SK-N-SH (cell line): ENCODE measurements at regions not wholly inside any gene's neighbourhood (a gene's known extent, or its start where the extent isn't known, plus 50 kb on each side); places are given as distances from the start of the nearest gene placed in this dataset.

Experiments used
- CTCF ChIA-PET: fragments of 300-600, 350-600 bp; formaldehyde crosslinking; extraction: SDS; loops from one replicate; lab custom pipeline; 2021; lab: Yijun Ruan, JAX
- POLR2A ChIA-PET: fragments of 350-600 bp; sonication (Branson Sonifier 250); formaldehyde crosslinking; extraction: SDS; loops from one replicate; lab custom pipeline; 2020; ENCODE audit warnings: antibody characterized with exemption, inconsistent platforms; lab: Yijun Ruan, JAX
- DNase-seq: peaks from one replicate; pipeline ENCODE4 v3.0.0; 2012
- H2AFZ ChIP-seq: fragments of 200-600 bp; sonication (generic); 2 replicates; pipeline ENCODE4 v1.8.1; 2016; ENCODE audit warnings: antibody characterized with exemption, mild to moderate bottlenecking, low read depth
- H3F3A ChIP-seq: fragments of 200-600 bp; sonication (generic); replicated peaks from 2 replicates; pipeline ENCODE3; 2016; ENCODE audit warnings: antibody characterized with exemption, mild to moderate bottlenecking; ENCODE audit not compliant: insufficient read depth
- H3K27ac ChIP-seq, 2 experiments: fragments of 200-500 bp in 1 of 2; fragments of 200-600 bp in 1 of 2; sonication (Bioruptor generic) in 1 of 2; sonication (generic), shearing (Covaris generic) in 1 of 2; 2 replicates each; pipeline versions ENCODE4 v1.5.1 to v1.6.1; 2014 to 2016; ENCODE audit warnings: low read depth in 2 of 2, inconsistent platforms in 1 of 2, low read length in 1 of 2, mild to moderate bottlenecking in 1 of 2, mixed read lengths in 1 of 2
- H3K27me3 ChIP-seq: fragments of 200-600 bp; sonication (generic), shearing (Covaris generic); 2 replicates; pipeline ENCODE4 v1.6.1; 2016; ENCODE audit warnings: mixed run types; ENCODE audit not compliant: insufficient read depth
- H3K36me3 ChIP-seq, 2 experiments: fragments of 200-500 bp in 1 of 2; fragments of 200-600 bp in 1 of 2; sonication (Bioruptor generic) in 1 of 2; sonication (generic) in 1 of 2; replicated peaks in 1 of 2; 2 replicates each; pipeline versions ENCODE3 to v1.5.1; 2014 to 2016; ENCODE audit warnings: low read length in 1 of 2, mild to moderate bottlenecking in 1 of 2; ENCODE audit not compliant: insufficient read depth in 2 of 2, control insufficient read depth in 1 of 2
- H3K4me1 ChIP-seq, 2 experiments: fragments of 200-500 bp in 1 of 2; fragments of 200-600 bp in 1 of 2; sonication (Bioruptor generic) in 1 of 2; sonication (generic), shearing (Covaris generic) in 1 of 2; 2 replicates each; pipeline versions ENCODE4 v1.5.1 to v1.6.1; 2014 to 2016; ENCODE audit warnings: low read depth in 1 of 2, low read length in 1 of 2, mixed run types in 1 of 2; ENCODE audit not compliant: insufficient read depth in 2 of 2, control insufficient read depth in 1 of 2
- H3K4me2 ChIP-seq: fragments of 200-600 bp; sonication (generic), shearing (Covaris generic); 2 replicates; pipeline ENCODE4 v1.6.1; 2017; ENCODE audit warnings: mixed run types
- H3K4me3 ChIP-seq, 2 experiments: fragments of 200-500 bp in 1 of 2; fragments of 200-600 bp in 1 of 2; sonication (Bioruptor generic) in 1 of 2; sonication (generic), shearing (Covaris generic) in 1 of 2; 2 replicates each; pipeline versions ENCODE4 v1.5.1 to v1.8.1; 2014 to 2016; ENCODE audit warnings: low read depth in 2 of 2, inconsistent platforms in 1 of 2, low read length in 1 of 2, mild to moderate bottlenecking in 1 of 2, mixed read lengths in 1 of 2, moderate library complexity in 1 of 2
- H3K79me2 ChIP-seq: fragments of 200-600 bp; sonication (generic); 2 replicates; pipeline ENCODE4 v1.8.1; 2017; ENCODE audit warnings: mild to moderate bottlenecking; ENCODE audit not compliant: insufficient read depth
- H3K9ac ChIP-seq: fragments of 200-600 bp; sonication (generic); 2 replicates; pipeline ENCODE4 v1.6.1; 2017; ENCODE audit warnings: mixed run types
- H3K9me2 ChIP-seq: fragments of 200-600 bp; sonication (generic); 2 replicates; pipeline ENCODE4 v1.6.1; 2017; ENCODE audit warnings: mixed run types
- H3K9me3 ChIP-seq: fragments of 200-600 bp; sonication (generic); 2 replicates; pipeline ENCODE4 v1.6.1; 2017; ENCODE audit warnings: mixed run types, mild to moderate bottlenecking, moderate library complexity
- H4K20me1 ChIP-seq: fragments of 200-600 bp; sonication (generic); 2 replicates; pipeline ENCODE4 v1.6.1; 2017; ENCODE audit warnings: mild to moderate bottlenecking, mixed run types; ENCODE audit not compliant: insufficient read depth
- CHD2 ChIP-seq: fragments of 150-350 bp; IDR thresholded peaks from 2 replicates; pipeline ENCODE4 v1.6.1; 2018; ENCODE audit warnings: low read length; ENCODE audit not compliant: partially characterized antibody
- FOXJ3 ChIP-seq: sonication (generic); formaldehyde crosslinking; IDR thresholded peaks from 2 replicates; pipeline ENCODE4 v1.5.1; 2020; ENCODE audit warnings: mild to moderate bottlenecking, missing genetic modification reagents
- GABPA ChIP-seq: IDR thresholded peaks from 2 replicates; pipeline ENCODE4 v1.4.0; 2012; ENCODE audit warnings: low read depth, mild to moderate bottlenecking
- GATA2 ChIP-seq: sonication (generic); formaldehyde crosslinking; IDR thresholded peaks from 2 replicates; pipeline ENCODE4 v1.5.0; 2020; ENCODE audit warnings: mild to moderate bottlenecking, missing genetic modification reagents
- MEF2A ChIP-seq: IDR thresholded peaks from 2 replicates; pipeline ENCODE4 v1.4.0; 2012; ENCODE audit warnings: low read depth, borderline replicate concordance
- NFIC ChIP-seq: IDR thresholded peaks from 2 replicates; pipeline ENCODE4 v1.4.0; 2012; ENCODE audit warnings: borderline replicate concordance
- NRF1 ChIP-seq: IDR thresholded peaks from 2 replicates; pipeline ENCODE4 v1.6.1; 2012; ENCODE audit warnings: low read depth, mild to moderate bottlenecking, low read length
- POLR2AphosphoS5 ChIP-seq: IDR thresholded peaks from 2 replicates; pipeline ENCODE4 v1.6.1; 2012; ENCODE audit warnings: low read depth, low read length
- RAD21 ChIP-seq: IDR thresholded peaks from 2 replicates; pipeline ENCODE4 v1.6.1; 2012; ENCODE audit warnings: mild to moderate bottlenecking, low read length
- RCOR1 ChIP-seq: fragments of 150-350 bp; IDR thresholded peaks from 2 replicates; pipeline ENCODE4 v1.6.1; 2017; ENCODE audit warnings: antibody characterized with exemption, low read length
- RFX5 ChIP-seq: IDR thresholded peaks from 2 replicates; pipeline ENCODE4 v1.6.1; 2012; ENCODE audit warnings: mild to moderate bottlenecking, improper control_type of control experiment, low read length
- TAF1 ChIP-seq: IDR thresholded peaks from 2 replicates; pipeline ENCODE4 v1.6.1; 2012; ENCODE audit warnings: low read depth, mild to moderate bottlenecking, low read length, moderate library complexity, borderline replicate concordance
- TCF12 ChIP-seq: IDR thresholded peaks from 2 replicates; pipeline ENCODE4 v1.4.0; 2012
- YY1 ChIP-seq: IDR thresholded peaks from 2 replicates; pipeline ENCODE4 v1.4.0; 2012; ENCODE audit warnings: low read depth, mild to moderate bottlenecking
- WGBS: methylation state at CpG from one replicate; pipeline ENCODE4 v1.1.6; 2017; ENCODE audit warnings: low lambda C conversion rate; 5-methylcytosine and 5-hydroxymethylcytosine counted together
- TF ChIP-seq, protein P1 (sequence below): IDR thresholded peaks from 2 replicates; pipeline ENCODE4 v1.4.0; 2012; ENCODE audit warnings: low read depth, borderline replicate concordance
- TF ChIP-seq, protein P2 (sequence below): fragments of 150-350 bp; IDR thresholded peaks from 2 replicates; pipeline ENCODE4 v1.6.1; 2016; ENCODE audit warnings: mild to moderate bottlenecking, low read depth, low read length
- TF ChIP-seq, protein P3 (sequence below): IDR thresholded peaks from 2 replicates; pipeline ENCODE4 v1.6.1; 2012; ENCODE audit warnings: mild to moderate bottlenecking, low read depth, low read length, moderate library complexity

DNA sequence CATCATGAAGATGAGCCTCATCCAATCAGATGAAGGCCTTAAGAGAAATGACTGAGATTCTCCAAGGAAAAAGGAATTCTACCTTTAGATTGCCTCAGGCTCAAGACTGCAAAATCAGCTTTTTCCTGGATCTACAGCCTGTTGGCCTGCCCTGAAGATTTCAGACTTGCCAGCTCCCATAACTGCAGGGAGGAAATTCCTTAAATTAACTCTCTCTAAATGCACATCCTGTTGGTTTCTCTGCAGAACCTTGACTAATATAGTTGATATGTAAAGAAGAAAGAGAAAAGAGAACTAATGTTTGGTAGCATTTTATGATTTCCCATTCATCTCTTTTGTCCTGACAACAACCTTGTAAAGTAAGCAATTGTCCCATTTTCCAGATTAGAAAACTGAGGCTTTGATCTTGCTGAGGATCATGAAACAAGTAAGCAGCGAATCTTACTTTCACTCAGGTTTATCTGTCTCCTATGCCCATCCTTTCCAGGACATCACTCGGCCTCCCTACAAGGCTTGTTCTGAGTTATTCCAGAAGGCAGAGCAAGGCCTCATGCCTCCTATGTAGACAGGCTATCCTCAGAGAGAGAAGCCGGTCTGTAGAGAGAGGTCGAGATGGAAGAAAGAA is 115.0 kb upstream of the LDB2 start:
- Histone ChIP-seq H3F3A (peaks cover 21% of the 10 kb centered on the region), H3K4me2 (no peak overlapping the region), H3K9me2 (no peaks in the 10 kb centered on the region), H3K27me3 (no peaks in the 10 kb centered on the region), H2AFZ (no peak overlapping the region; the same call in 1 of the 2 replicates), H3K36me3 (no peaks in the 10 kb centered on the region), H4K20me1 (no peaks in the 10 kb centered on the region)
- WGBS, result 80% methylated on average over 4 of the region's 4 CpGs
- CTCF ChIA-PET, result no interaction called here
- TF ChIP-seq POLR2AphosphoS5 (no peak), FOXJ3 (CRISPR knock-in tag) (no peak), RCOR1 (no peak), NRF1 (no peak), YY1 (no peak), RFX5 (no peak), TCF12 (no peak), NFIC (no peak), GATA2 (CRISPR knock-in tag) (no peak), GABPA (no peak), TAF1 (no peak), CHD2 (no peak), RAD21 (no peak), MEF2A (no peak)
- TF ChIP-seq, protein P1, sequence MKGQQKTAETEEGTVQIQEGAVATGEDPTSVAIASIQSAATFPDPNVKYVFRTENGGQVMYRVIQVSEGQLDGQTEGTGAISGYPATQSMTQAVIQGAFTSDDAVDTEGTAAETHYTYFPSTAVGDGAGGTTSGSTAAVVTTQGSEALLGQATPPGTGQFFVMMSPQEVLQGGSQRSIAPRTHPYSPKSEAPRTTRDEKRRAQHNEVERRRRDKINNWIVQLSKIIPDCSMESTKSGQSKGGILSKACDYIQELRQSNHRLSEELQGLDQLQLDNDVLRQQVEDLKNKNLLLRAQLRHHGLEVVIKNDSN, result no peak
- TF ChIP-seq, protein P2, sequence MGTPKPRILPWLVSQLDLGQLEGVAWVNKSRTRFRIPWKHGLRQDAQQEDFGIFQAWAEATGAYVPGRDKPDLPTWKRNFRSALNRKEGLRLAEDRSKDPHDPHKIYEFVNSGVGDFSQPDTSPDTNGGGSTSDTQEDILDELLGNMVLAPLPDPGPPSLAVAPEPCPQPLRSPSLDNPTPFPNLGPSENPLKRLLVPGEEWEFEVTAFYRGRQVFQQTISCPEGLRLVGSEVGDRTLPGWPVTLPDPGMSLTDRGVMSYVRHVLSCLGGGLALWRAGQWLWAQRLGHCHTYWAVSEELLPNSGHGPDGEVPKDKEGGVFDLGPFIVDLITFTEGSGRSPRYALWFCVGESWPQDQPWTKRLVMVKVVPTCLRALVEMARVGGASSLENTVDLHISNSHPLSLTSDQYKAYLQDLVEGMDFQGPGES, result no peak
- TF ChIP-seq, protein P3, sequence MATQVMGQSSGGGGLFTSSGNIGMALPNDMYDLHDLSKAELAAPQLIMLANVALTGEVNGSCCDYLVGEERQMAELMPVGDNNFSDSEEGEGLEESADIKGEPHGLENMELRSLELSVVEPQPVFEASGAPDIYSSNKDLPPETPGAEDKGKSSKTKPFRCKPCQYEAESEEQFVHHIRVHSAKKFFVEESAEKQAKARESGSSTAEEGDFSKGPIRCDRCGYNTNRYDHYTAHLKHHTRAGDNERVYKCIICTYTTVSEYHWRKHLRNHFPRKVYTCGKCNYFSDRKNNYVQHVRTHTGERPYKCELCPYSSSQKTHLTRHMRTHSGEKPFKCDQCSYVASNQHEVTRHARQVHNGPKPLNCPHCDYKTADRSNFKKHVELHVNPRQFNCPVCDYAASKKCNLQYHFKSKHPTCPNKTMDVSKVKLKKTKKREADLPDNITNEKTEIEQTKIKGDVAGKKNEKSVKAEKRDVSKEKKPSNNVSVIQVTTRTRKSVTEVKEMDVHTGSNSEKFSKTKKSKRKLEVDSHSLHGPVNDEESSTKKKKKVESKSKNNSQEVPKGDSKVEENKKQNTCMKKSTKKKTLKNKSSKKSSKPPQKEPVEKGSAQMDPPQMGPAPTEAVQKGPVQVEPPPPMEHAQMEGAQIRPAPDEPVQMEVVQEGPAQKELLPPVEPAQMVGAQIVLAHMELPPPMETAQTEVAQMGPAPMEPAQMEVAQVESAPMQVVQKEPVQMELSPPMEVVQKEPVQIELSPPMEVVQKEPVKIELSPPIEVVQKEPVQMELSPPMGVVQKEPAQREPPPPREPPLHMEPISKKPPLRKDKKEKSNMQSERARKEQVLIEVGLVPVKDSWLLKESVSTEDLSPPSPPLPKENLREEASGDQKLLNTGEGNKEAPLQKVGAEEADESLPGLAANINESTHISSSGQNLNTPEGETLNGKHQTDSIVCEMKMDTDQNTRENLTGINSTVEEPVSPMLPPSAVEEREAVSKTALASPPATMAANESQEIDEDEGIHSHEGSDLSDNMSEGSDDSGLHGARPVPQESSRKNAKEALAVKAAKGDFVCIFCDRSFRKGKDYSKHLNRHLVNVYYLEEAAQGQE, result no peak
- TF ChIP-seq, all 33 proteins: peak for 0
- Histone ChIP-seq H3K79me2 (no peaks in the 10 kb centered on the region), H3K9me3 (peaks cover 10% of the 10 kb centered on the region; the same call in 1 of the 2 replicates), H3K4me3 (no peak overlapping the region), H3K9ac (no peak overlapping the region), H3K4me1 (peaks cover 0 to 8% of the 10 kb centered on the region in 2 experiments; a peak in 1 of 4 replicates), H3K27ac (peak overlapping the region in 1 of 2 experiments; percentile 15; a peak in 1 of 4 replicates)
- POLR2A ChIA-PET, result no interaction called here
- DNase-seq, result no peak
